Body of pancreas (tissue), 4 donors: ENCODE measurements at regions not wholly inside any gene's neighbourhood (a gene's known extent, or its start where the extent isn't known, plus 50 kb on each side); places are given as distances from the start of the nearest gene placed in this dataset.

Source experiments
- ATAC-seq: fragments of 150-250 bp; one replicate; pipeline ENCODE4 v1.9.1; 2016
- DNase-seq, 4 donors: peaks; one replicate each; pipeline ENCODE4 v3.0.0-alpha.2; 2019
- H3K27ac ChIP-seq, 4 donors: fragments of 200-600 bp; sonication (generic); 1 replicate in 3 of 4; 2 replicates in 1 of 4; pipeline versions ENCODE4 v1.5.1 to v1.6.1; 2016 to 2019; ENCODE audit warnings: mild to moderate bottlenecking in 1 of 4, mixed read lengths in 1 of 4, moderate library complexity in 1 of 4
- H3K27me3 ChIP-seq, 2 donors: fragments of 200-600 bp; sonication (generic); one replicate each; pipeline ENCODE4 v1.6.0; 2016; ENCODE audit warnings: mild to moderate bottlenecking in 1 of 2
- H3K36me3 ChIP-seq, 2 donors: fragments of 200-600 bp; sonication (generic); replicated peaks in 1 of 2; 2 replicates each; pipeline ENCODE4 v1.5.1; 2016; ENCODE audit warnings: low read depth in 2 of 2; ENCODE audit not compliant: insufficient read depth in 1 of 2
- H3K4me1 ChIP-seq: fragments of 200-600 bp; sonication (generic); one replicate; pipeline ENCODE4 v1.6.0; 2016
- H3K4me3 ChIP-seq, 2 donors: fragments of 200-600 bp; sonication (generic); 1 replicate in 1 of 2; 2 replicates in 1 of 2; pipeline ENCODE4 v1.5.1; 2016 to 2019
- H3K9me3 ChIP-seq, 3 donors: fragments of 200-600 bp; sonication (generic); 1 replicate in 2 of 3; 2 replicates in 1 of 3; pipeline ENCODE4 v1.5.1; 2016
- POLR2A ChIP-seq, 3 donors: fragments of 450-650 bp; IDR thresholded peaks; one replicate each; pipeline ENCODE4 v1.6.1; 2016; ENCODE audit warnings: antibody characterized with exemption in 3 of 3, mild to moderate bottlenecking in 2 of 3
- WGBS, 2 donors: methylation state at CpG; one replicate each; pipeline ENCODE4 v1.1.5; 2017; 5-methylcytosine and 5-hydroxymethylcytosine counted together
- intact Hi-C: fragments of 100-400 bp; cut with DNase I; formaldehyde crosslinking; loops from one replicate; pipeline ENCODE4 v1.15.1; 2023
- TF ChIP-seq, protein P1 (sequence below), 7 experiments: fragments of 450-650 bp in 4 of 7; fragments of 200-600 bp in 3 of 7; sonication (generic) in 3 of 7; IDR thresholded peaks; one replicate each; pipeline ENCODE4 v1.5.1; 2016 to 2019; ENCODE audit warnings: antibody characterized with exemption in 7 of 7

DNA sequence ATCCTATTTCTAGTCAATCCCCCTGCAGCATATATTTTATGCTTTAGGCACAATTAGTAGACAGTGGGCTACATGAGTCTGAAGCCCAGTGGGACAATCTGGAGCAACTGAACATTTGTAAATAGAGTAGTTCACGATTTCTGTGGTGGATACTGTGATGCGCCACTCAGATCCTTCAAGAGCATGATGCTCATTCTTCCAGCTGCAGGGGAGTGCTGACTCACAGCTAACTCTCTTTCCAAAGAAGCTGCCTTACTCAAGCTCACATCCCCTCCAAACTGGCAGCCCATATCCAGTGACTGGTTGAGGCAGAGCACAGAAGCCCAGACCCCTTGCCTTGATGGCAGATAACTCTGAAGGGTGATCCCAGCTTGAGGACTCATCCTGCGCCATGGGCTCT is 224.2 kb upstream of the EEA1 start:
- no peak overlapping the region for H3K27ac ChIP-seq
- TF ChIP-seq, protein P1, sequence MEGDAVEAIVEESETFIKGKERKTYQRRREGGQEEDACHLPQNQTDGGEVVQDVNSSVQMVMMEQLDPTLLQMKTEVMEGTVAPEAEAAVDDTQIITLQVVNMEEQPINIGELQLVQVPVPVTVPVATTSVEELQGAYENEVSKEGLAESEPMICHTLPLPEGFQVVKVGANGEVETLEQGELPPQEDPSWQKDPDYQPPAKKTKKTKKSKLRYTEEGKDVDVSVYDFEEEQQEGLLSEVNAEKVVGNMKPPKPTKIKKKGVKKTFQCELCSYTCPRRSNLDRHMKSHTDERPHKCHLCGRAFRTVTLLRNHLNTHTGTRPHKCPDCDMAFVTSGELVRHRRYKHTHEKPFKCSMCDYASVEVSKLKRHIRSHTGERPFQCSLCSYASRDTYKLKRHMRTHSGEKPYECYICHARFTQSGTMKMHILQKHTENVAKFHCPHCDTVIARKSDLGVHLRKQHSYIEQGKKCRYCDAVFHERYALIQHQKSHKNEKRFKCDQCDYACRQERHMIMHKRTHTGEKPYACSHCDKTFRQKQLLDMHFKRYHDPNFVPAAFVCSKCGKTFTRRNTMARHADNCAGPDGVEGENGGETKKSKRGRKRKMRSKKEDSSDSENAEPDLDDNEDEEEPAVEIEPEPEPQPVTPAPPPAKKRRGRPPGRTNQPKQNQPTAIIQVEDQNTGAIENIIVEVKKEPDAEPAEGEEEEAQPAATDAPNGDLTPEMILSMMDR (IDR thresholded peaks at IDR 0.05), result no peak
- TF ChIP-seq POLR2A (IDR thresholded peaks at IDR 0.05), result no peak
- no peak for DNase-seq
- H3K9me3 ChIP-seq, result peaks cover 0 to 2% (median 0%) of the 10 kb centered on the region in 3 donors
- no peaks in the 10 kb centered on the region for H3K36me3 ChIP-seq
- no peak for ATAC-seq
- WGBS, 2 donors, result 87 to 100% methylated on average over 1 to 3 of the region's 3 CpGs
- no peak overlapping the region for H3K4me3 ChIP-seq
- H3K4me1 ChIP-seq, result peaks cover 15% of the 10 kb centered on the region
- H3K27me3 ChIP-seq, result no peaks in the 10 kb centered on the region
- intact Hi-C loops, result no loop called here

DNA sequence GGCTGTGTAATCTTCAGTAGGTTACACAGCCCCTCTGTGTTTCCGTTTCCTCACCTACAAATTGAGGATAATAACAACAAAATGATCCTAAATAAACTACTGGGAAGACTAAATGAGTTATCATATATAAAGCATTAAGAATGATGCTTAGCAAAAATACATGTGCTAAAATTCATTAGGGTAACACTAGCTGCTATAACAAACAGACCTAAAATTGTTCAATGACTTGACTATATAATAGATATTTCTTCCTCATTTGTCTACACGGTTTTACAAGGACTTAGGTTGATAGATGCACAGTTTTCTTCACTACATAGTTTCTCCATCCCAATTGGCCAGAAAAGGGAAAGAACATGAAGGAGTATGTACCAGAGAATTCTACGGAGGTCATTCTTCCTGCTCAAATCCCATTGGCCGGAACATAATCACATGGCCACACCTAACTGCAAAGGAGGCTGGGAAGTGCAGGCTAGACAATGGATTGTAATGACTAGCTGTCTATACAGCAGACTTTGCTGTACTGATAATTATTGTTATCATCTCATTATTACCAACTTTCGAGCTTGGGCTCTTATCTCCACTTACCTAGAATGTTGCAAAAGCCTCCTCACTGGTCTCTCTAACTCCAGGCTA is 223.5 kb upstream of the NUDT4 start:
- intact Hi-C loops, result no loop called here
- H3K4me3 ChIP-seq, result no peak overlapping the region
- H3K36me3 ChIP-seq, result no peaks in the 10 kb centered on the region
- peaks cover 0 to 6% (median 0%) of the 10 kb centered on the region in 3 donors for H3K9me3 ChIP-seq
- no peak overlapping the region for H3K27ac ChIP-seq
- ATAC-seq (no peak), DNase-seq (no peak)
- WGBS, 2 donors, result 76 to 83% methylated on average over 5 of the region's 5 CpGs
- no peaks in the 10 kb centered on the region for H3K27me3 ChIP-seq
- no peak for TF ChIP-seq POLR2A (IDR thresholded peaks at IDR 0.05)
- TF ChIP-seq, protein P1 (IDR thresholded peaks at IDR 0.05), result no peak
- peaks cover 15% of the 10 kb centered on the region for H3K4me1 ChIP-seq

DNA sequence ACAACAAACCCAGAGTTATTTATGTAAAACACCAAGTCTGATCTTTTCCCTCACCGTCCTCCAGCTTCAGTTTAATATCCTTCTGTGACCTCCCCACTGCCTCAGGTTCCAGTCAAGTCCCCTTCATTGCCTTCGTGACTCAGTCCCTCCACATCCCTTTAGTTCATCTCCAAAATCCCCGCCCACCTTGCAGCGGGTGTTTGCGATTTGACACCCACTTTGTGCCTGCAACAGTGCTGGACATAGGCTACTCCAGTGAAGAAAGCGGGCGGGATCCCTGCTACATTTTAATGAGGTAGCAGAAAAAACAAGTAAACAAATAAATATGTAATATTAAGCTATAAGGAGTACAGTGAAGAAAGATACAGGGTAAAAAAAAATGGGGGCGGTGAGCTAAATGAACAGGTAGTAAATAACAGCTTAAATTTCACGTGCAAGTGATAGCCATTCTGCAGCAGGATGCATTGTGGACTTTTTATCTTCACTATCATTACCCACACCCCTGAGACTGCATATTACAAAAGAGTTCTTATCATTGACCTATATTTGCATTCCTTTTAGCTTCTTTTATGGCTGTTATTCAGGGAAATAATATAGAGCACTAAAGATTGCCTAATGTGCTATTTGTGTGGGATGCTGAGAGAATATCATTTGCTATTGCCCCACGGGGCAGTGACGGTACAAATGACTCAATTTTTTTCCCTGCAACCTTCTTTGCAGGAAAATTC is 222.8 kb upstream of the NUDT4 start:
- Histone ChIP-seq H3K27ac (peak overlapping the region in 1 of 4 donors; percentile 17), H3K4me1 (peaks cover 15% of the 10 kb centered on the region), H3K27me3 (no peaks in the 10 kb centered on the region), H3K4me3 (no peak overlapping the region), H3K36me3 (no peaks in the 10 kb centered on the region), H3K9me3 (peaks cover 0 to 6% (median 0%) of the 10 kb centered on the region in 3 donors)
- 68 to 75% methylated on average over 11 of the region's 11 CpGs for WGBS, 2 donors
- intact Hi-C loops, result no loop called here
- TF ChIP-seq, protein P1 (IDR thresholded peaks at IDR 0.05), result no peak
- no peak for TF ChIP-seq POLR2A (IDR thresholded peaks at IDR 0.05)
- ATAC-seq (no peak), DNase-seq (no peak)

DNA sequence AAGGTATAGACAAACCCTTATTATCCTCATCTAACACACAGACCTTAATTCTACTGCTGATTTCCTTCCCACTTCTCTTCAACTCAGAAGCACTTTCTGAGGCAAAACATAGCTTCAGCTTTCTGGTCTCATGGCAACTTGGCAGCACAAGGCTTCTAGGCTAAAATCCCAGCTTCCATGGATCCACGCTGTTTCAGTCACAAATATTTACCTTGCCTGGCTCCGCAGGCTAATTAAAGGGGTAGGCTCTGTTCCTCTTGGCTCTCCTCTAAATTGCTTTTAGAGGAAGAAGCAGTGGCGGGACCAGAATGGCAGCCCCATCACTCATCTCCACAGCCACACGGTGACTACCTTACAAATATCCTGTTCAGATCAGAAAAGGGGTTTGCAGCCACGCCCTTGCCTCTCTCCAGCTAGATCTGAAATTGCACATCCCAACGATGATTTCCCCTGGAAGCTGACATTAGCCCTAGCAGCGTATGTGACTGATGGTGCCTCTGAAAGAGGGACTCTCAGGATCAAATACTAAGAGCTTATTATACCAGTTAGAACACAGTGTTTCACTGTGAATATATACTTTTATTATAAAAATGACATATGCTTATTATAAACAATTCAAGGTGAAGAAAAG is 221.5 kb upstream of the NUDT4 start:
- TF ChIP-seq, protein P1 (IDR thresholded peaks at IDR 0.05), result no peak
- TF ChIP-seq POLR2A (IDR thresholded peaks at IDR 0.05), result no peak
- intact Hi-C loops, result no loop called here
- Histone ChIP-seq H3K4me3 (no peak overlapping the region), H3K27me3 (no peaks in the 10 kb centered on the region), H3K4me1 (peaks cover 14% of the 10 kb centered on the region), H3K36me3 (no peaks in the 10 kb centered on the region), H3K9me3 (peaks cover 0 to 6% (median 0%) of the 10 kb centered on the region in 3 donors), H3K27ac (peak overlapping the region in 3 of 4 donors; percentile 9 to 40 (median 17))
- ATAC-seq (peak; percentile 53), DNase-seq (peak in 3 of 4 donors; percentile 16 to 34 (median 24))
- 20 to 21% methylated on average over 7 of the region's 7 CpGs for WGBS, 2 donors
